ENCODE measurements at regions not wholly inside any gene's neighbourhood (a gene's known extent, or its start where the extent isn't known, plus 50 kb on each side); places are given as distances from the start of the nearest gene placed in this dataset.
"Not testable (repeated sequence)": the region's sequence is repeated elsewhere in the genome, so short reads cannot be mapped to it uniquely, and the experiment has no call there.

GRCh38 chr1:206256935-206257334, 53.6 kb downstream of the SRGAP2 start:
- H3K36me3 Mint-ChIP-seq (ENCODE audit: low read depth); H3K4me3 Mint-ChIP-seq (ENCODE audit: low read depth); H3K27ac Mint-ChIP-seq; H3K4me1 Mint-ChIP-seq (ENCODE audit: low read depth); intact Hi-C loops (cut with micrococcal nuclease); H3K9me3 Mint-ChIP-seq; H3K27me3 Mint-ChIP-seq (ENCODE audit: low read depth); DNase-seq (ENCODE audit: low spot score): not testable (repeated sequence)

GRCh38 chr1:206261473-206261872, 58.1 kb downstream of the SRGAP2 start:
- DNase-seq (ENCODE audit: low spot score); H3K4me3 Mint-ChIP-seq (ENCODE audit: low read depth); H3K27ac Mint-ChIP-seq; H3K9me3 Mint-ChIP-seq; H3K36me3 Mint-ChIP-seq (ENCODE audit: low read depth); H3K27me3 Mint-ChIP-seq (ENCODE audit: low read depth); H3K4me1 Mint-ChIP-seq (ENCODE audit: low read depth); intact Hi-C loops (cut with micrococcal nuclease): not testable (repeated sequence)

GRCh38 chr1:206262424-206262823, 59.1 kb downstream of the SRGAP2 start:
- DNase-seq (ENCODE audit: low spot score); intact Hi-C loops (cut with micrococcal nuclease); H3K9me3 Mint-ChIP-seq; H3K4me1 Mint-ChIP-seq (ENCODE audit: low read depth); H3K4me3 Mint-ChIP-seq (ENCODE audit: low read depth); H3K27me3 Mint-ChIP-seq (ENCODE audit: low read depth); H3K27ac Mint-ChIP-seq; H3K36me3 Mint-ChIP-seq (ENCODE audit: low read depth): not testable (repeated sequence)

GRCh38 chr1:206264916-206265315, 61.6 kb downstream of the SRGAP2 start:
- H3K4me3 Mint-ChIP-seq (ENCODE audit: low read depth); H3K27ac Mint-ChIP-seq; DNase-seq (ENCODE audit: low spot score); H3K4me1 Mint-ChIP-seq (ENCODE audit: low read depth); H3K36me3 Mint-ChIP-seq (ENCODE audit: low read depth); H3K27me3 Mint-ChIP-seq (ENCODE audit: low read depth); intact Hi-C loops (cut with micrococcal nuclease); H3K9me3 Mint-ChIP-seq: not testable (repeated sequence)

GRCh38 chr1:206271153-206271552, 67.8 kb downstream of the SRGAP2 start:
- H3K4me1 Mint-ChIP-seq (ENCODE audit: low read depth); intact Hi-C loops (cut with micrococcal nuclease); H3K4me3 Mint-ChIP-seq (ENCODE audit: low read depth); H3K36me3 Mint-ChIP-seq (ENCODE audit: low read depth); H3K27me3 Mint-ChIP-seq (ENCODE audit: low read depth); H3K27ac Mint-ChIP-seq; DNase-seq (ENCODE audit: low spot score); H3K9me3 Mint-ChIP-seq: not testable (repeated sequence)

GRCh38 chr1:206273104-206273503, 69.8 kb downstream of the SRGAP2 start:
- H3K27me3 Mint-ChIP-seq (ENCODE audit: low read depth); H3K9me3 Mint-ChIP-seq; H3K27ac Mint-ChIP-seq; H3K36me3 Mint-ChIP-seq (ENCODE audit: low read depth); intact Hi-C loops (cut with micrococcal nuclease); H3K4me3 Mint-ChIP-seq (ENCODE audit: low read depth); H3K4me1 Mint-ChIP-seq (ENCODE audit: low read depth); DNase-seq (ENCODE audit: low spot score): not testable (repeated sequence)

- intact Hi-C loops (cut with micrococcal nuclease); H3K27ac Mint-ChIP-seq; H3K4me3 Mint-ChIP-seq (ENCODE audit: low read depth); H3K4me1 Mint-ChIP-seq (ENCODE audit: low read depth); H3K27me3 Mint-ChIP-seq (ENCODE audit: low read depth); H3K9me3 Mint-ChIP-seq; H3K36me3 Mint-ChIP-seq (ENCODE audit: low read depth); DNase-seq (ENCODE audit: low spot score): not testable (repeated sequence)
Measured at GRCh38 chr1:206276143-206276542, 72.8 kb downstream of the SRGAP2 start.

GRCh38 chr1:206278683-206279082, 75.3 kb downstream of the SRGAP2 start:
- DNase-seq (ENCODE audit: low spot score); H3K4me3 Mint-ChIP-seq (ENCODE audit: low read depth); H3K27me3 Mint-ChIP-seq (ENCODE audit: low read depth); H3K36me3 Mint-ChIP-seq (ENCODE audit: low read depth); H3K27ac Mint-ChIP-seq; H3K9me3 Mint-ChIP-seq; intact Hi-C loops (cut with micrococcal nuclease); H3K4me1 Mint-ChIP-seq (ENCODE audit: low read depth): not testable (repeated sequence)

GRCh38 chr1:206280683-206281082, 77.3 kb downstream of the SRGAP2 start:
- H3K9me3 Mint-ChIP-seq; DNase-seq (ENCODE audit: low spot score); H3K4me1 Mint-ChIP-seq (ENCODE audit: low read depth); H3K27ac Mint-ChIP-seq; H3K27me3 Mint-ChIP-seq (ENCODE audit: low read depth); intact Hi-C loops (cut with micrococcal nuclease); H3K4me3 Mint-ChIP-seq (ENCODE audit: low read depth); H3K36me3 Mint-ChIP-seq (ENCODE audit: low read depth): not testable (repeated sequence)

- H3K27ac Mint-ChIP-seq; DNase-seq (ENCODE audit: low spot score); intact Hi-C loops (cut with micrococcal nuclease); H3K27me3 Mint-ChIP-seq (ENCODE audit: low read depth); H3K36me3 Mint-ChIP-seq (ENCODE audit: low read depth); H3K9me3 Mint-ChIP-seq; H3K4me3 Mint-ChIP-seq (ENCODE audit: low read depth): not testable (repeated sequence)
- peaks cover 11% of the 10 kb centered on the region for H3K4me1 Mint-ChIP-seq (ENCODE audit: low read depth)
Measured at GRCh38 chr1:206281912-206282654, 78.7 kb downstream of the SRGAP2 start.

GRCh38 chr1:206285024-206285960, 82.0 kb downstream of the SRGAP2 start:
- H3K4me3 Mint-ChIP-seq (ENCODE audit: low read depth); intact Hi-C loops (cut with micrococcal nuclease); H3K36me3 Mint-ChIP-seq (ENCODE audit: low read depth); H3K27ac Mint-ChIP-seq; H3K9me3 Mint-ChIP-seq; H3K27me3 Mint-ChIP-seq (ENCODE audit: low read depth); DNase-seq (ENCODE audit: low spot score): not testable (repeated sequence)
- peaks cover 12% of the 10 kb centered on the region for H3K4me1 Mint-ChIP-seq (ENCODE audit: low read depth)

GRCh38 chr1:206287759-206288158, 84.4 kb downstream of the SRGAP2 start:
- H3K27me3 Mint-ChIP-seq (ENCODE audit: low read depth); intact Hi-C loops (cut with micrococcal nuclease); H3K27ac Mint-ChIP-seq; H3K4me3 Mint-ChIP-seq (ENCODE audit: low read depth); DNase-seq (ENCODE audit: low spot score); H3K9me3 Mint-ChIP-seq: not testable (repeated sequence)
- peaks cover 16% of the 10 kb centered on the region for H3K4me1 Mint-ChIP-seq (ENCODE audit: low read depth)
- peaks cover 12% of the 10 kb centered on the region for H3K36me3 Mint-ChIP-seq (ENCODE audit: low read depth)

- H3K4me1 Mint-ChIP-seq (ENCODE audit: low read depth) = peaks cover 13% of the 10 kb centered on the region
- intact Hi-C loops (cut with micrococcal nuclease) = not testable (repeated sequence)
Measured at GRCh38 chr1:206288453-206288852, 85.1 kb downstream of the SRGAP2 start.

More at GRCh38 chr1:206288453-206288852, 85.1 kb downstream of the SRGAP2 start:
- not testable (repeated sequence) for H3K4me3 Mint-ChIP-seq (ENCODE audit: low read depth); H3K9me3 Mint-ChIP-seq; H3K27me3 Mint-ChIP-seq (ENCODE audit: low read depth); DNase-seq (ENCODE audit: low spot score); H3K27ac Mint-ChIP-seq
- peaks cover 12% of the 10 kb centered on the region for H3K36me3 Mint-ChIP-seq (ENCODE audit: low read depth)

Data from activated T-helper 2 cell treated with anti-CD3 and anti-CD28 coated beads, Interferon-gamma antibody, Interleukin-2, Interleukin-4, amounts not matched to agents 10 μg/mL and 5 μg/mL and 100 μg/mL, durations not matched to agents 14 hours and 24 hours and 36 hours (primary cell).